ENCODE measurements at regions not wholly inside any gene's neighbourhood (a gene's known extent, or its start where the extent isn't known, plus 50 kb on each side); places are given as distances from the start of the nearest gene placed in this dataset.

DNA sequence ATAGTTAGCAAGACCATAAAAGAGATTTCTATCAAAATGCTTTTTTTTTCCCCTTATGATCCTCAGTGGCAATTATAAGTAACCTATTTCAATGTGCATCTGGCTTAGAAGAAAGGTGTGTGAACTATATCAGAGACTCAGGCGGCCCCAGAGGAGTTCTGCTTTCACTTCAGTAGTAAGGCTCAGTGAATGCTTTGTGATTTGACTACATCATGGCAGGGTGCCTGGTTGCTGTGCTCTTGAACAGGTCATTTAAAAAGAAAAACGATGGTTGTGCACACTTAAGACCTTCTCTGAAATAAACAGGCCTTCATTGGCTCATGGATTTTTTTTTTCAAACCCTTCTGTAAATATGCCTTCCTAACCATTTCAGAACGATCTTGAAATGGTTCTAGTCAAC is 400.4 kb upstream of the RARB start:
- TF ChIP-seq, protein P1, sequence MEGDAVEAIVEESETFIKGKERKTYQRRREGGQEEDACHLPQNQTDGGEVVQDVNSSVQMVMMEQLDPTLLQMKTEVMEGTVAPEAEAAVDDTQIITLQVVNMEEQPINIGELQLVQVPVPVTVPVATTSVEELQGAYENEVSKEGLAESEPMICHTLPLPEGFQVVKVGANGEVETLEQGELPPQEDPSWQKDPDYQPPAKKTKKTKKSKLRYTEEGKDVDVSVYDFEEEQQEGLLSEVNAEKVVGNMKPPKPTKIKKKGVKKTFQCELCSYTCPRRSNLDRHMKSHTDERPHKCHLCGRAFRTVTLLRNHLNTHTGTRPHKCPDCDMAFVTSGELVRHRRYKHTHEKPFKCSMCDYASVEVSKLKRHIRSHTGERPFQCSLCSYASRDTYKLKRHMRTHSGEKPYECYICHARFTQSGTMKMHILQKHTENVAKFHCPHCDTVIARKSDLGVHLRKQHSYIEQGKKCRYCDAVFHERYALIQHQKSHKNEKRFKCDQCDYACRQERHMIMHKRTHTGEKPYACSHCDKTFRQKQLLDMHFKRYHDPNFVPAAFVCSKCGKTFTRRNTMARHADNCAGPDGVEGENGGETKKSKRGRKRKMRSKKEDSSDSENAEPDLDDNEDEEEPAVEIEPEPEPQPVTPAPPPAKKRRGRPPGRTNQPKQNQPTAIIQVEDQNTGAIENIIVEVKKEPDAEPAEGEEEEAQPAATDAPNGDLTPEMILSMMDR (IDR thresholded peaks at IDR 0.05): no peak
- TF ChIP-seq POLR2A (IDR thresholded peaks at IDR 0.05): no peak

Data from right lobe of liver (tissue), 4 donors.